ENCODE measurements at regions not wholly inside any gene's neighbourhood (a gene's known extent, or its start where the extent isn't known, plus 50 kb on each side); places are given as distances from the start of the nearest gene placed in this dataset.

- Histone ChIP-seq H3K4me1 (ENCODE audit: control insufficient read depth, insufficient read depth, low read length) (no peaks in the 10 kb centered on the region), H3K9ac (ENCODE audit: low read depth, low read length) (no peak overlapping the region), H3K4me2 (ENCODE audit: low read length) (no peak overlapping the region), H3K36me3 (ENCODE audit: insufficient read depth, low read length) (no peaks in the 10 kb centered on the region), H3K27me3 (ENCODE audit: control insufficient read depth, insufficient read depth, low read length) (no peaks in the 10 kb centered on the region), H3K9me3 (replicated peaks; ENCODE audit: low read length) (no peaks in the 10 kb centered on the region), H3K4me3 (ENCODE audit: low read length) (no peak overlapping the region)
Measured at GRCh38 chr20:58007947-58008346, 220.5 kb downstream of the ANKRD60 start.

- Histone ChIP-seq H3K9ac (ENCODE audit: low read depth, low read length) (no peak overlapping the region), H3K36me3 (ENCODE audit: insufficient read depth, low read length) (no peaks in the 10 kb centered on the region), H3K4me3 (ENCODE audit: low read length) (no peak overlapping the region), H3K4me2 (ENCODE audit: low read length) (no peak overlapping the region), H3K4me1 (ENCODE audit: control insufficient read depth, insufficient read depth, low read length) (no peaks in the 10 kb centered on the region), H3K27me3 (ENCODE audit: control insufficient read depth, insufficient read depth, low read length) (no peaks in the 10 kb centered on the region), H3K9me3 (replicated peaks; ENCODE audit: low read length) (no peaks in the 10 kb centered on the region)
Measured at GRCh38 chr20:58006346-58007316, 221.8 kb downstream of the ANKRD60 start.

- H3K9ac ChIP-seq (ENCODE audit: low read depth, low read length), result no peak overlapping the region
- no peaks in the 10 kb centered on the region for H3K9me3 ChIP-seq (replicated peaks; ENCODE audit: low read length)
- H3K27me3 ChIP-seq (ENCODE audit: control insufficient read depth, insufficient read depth, low read length), result no peaks in the 10 kb centered on the region
- H3K4me1 ChIP-seq (ENCODE audit: control insufficient read depth, insufficient read depth, low read length), result no peaks in the 10 kb centered on the region
- H3K4me2 ChIP-seq (ENCODE audit: low read length), result no peak overlapping the region
- H3K36me3 ChIP-seq (ENCODE audit: insufficient read depth, low read length), result no peaks in the 10 kb centered on the region
- no peak overlapping the region for H3K4me3 ChIP-seq (ENCODE audit: low read length)
Measured at GRCh38 chr20:58005581-58006345, 222.7 kb downstream of the ANKRD60 start.

- Histone ChIP-seq H3K4me1 (ENCODE audit: control insufficient read depth, insufficient read depth, low read length) (no peaks in the 10 kb centered on the region), H3K4me3 (ENCODE audit: low read length) (no peak overlapping the region), H3K9ac (ENCODE audit: low read depth, low read length) (no peak overlapping the region)
Measured at GRCh38 chr20:58004900-58005299, 223.6 kb downstream of the ANKRD60 start.

DNA sequence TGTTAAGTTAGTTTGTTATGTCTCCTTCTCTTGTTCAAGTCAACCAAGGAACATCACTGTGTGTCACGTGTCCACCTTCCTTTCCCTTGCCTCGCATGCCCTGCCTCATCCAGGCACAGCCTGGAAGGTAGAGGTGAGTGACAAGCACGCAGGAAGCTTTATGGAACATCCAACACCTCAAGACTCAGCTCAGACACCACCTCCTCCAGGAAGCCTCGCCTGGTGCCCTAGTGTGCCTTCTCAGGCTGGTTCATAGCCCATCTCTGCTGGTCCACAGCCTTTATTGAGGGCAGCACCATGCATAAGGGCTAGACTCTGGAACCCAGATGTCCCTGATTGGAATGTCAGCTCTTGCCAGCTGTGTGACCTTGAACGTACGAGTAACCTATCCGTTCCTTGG, 224.3 kb downstream of the ANKRD60 start:
- H3K4me3 ChIP-seq (ENCODE audit: low read length), result no peak overlapping the region
- H3K36me3 ChIP-seq (ENCODE audit: insufficient read depth, low read length), result no peaks in the 10 kb centered on the region
- H3K27me3 ChIP-seq (ENCODE audit: control insufficient read depth, insufficient read depth, low read length), result no peaks in the 10 kb centered on the region
- H3K4me2 ChIP-seq (ENCODE audit: low read length), result no peak overlapping the region
- no peak overlapping the region for H3K9ac ChIP-seq (ENCODE audit: low read depth, low read length)
- H3K4me1 ChIP-seq (ENCODE audit: control insufficient read depth, insufficient read depth, low read length), result no peaks in the 10 kb centered on the region
- no peaks in the 10 kb centered on the region for H3K9me3 ChIP-seq (replicated peaks; ENCODE audit: low read length)

More at GRCh38 chr20:58004900-58005299, 223.6 kb downstream of the ANKRD60 start:
- Histone ChIP-seq H3K36me3 (ENCODE audit: insufficient read depth, low read length) (no peaks in the 10 kb centered on the region), H3K4me2 (ENCODE audit: low read length) (no peak overlapping the region), H3K9me3 (replicated peaks; ENCODE audit: low read length) (no peaks in the 10 kb centered on the region), H3K27me3 (ENCODE audit: control insufficient read depth, insufficient read depth, low read length) (no peaks in the 10 kb centered on the region)

DNA sequence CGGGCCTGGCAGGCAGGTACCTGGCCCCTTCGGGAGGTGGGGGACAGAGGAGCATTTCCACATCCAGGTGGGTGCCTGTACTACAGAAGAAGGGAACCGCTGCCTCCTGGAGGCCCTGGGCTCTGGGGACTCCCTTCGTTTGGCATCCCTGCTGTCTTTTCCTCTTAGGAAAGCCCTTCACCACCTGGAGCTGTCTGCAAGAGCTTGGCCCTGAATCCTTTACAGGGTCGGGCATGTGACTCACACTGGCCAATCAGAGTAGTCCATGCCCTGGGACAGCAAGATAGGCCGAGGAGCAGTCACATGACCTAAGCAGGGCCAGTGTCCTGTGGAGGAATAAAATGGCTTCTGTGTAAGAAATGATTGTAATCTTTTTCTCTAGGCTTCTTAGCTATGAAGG, 224.9 kb downstream of the ANKRD60 start:
- Histone ChIP-seq H3K36me3 (ENCODE audit: insufficient read depth, low read length) (no peaks in the 10 kb centered on the region), H3K9me3 (replicated peaks; ENCODE audit: low read length) (no peaks in the 10 kb centered on the region), H3K27me3 (ENCODE audit: control insufficient read depth, insufficient read depth, low read length) (no peaks in the 10 kb centered on the region), H3K9ac (ENCODE audit: low read depth, low read length) (no peak overlapping the region), H3K4me1 (ENCODE audit: control insufficient read depth, insufficient read depth, low read length) (no peaks in the 10 kb centered on the region), H3K4me2 (ENCODE audit: low read length) (no peak overlapping the region), H3K4me3 (ENCODE audit: low read length) (no peak overlapping the region)

DNA sequence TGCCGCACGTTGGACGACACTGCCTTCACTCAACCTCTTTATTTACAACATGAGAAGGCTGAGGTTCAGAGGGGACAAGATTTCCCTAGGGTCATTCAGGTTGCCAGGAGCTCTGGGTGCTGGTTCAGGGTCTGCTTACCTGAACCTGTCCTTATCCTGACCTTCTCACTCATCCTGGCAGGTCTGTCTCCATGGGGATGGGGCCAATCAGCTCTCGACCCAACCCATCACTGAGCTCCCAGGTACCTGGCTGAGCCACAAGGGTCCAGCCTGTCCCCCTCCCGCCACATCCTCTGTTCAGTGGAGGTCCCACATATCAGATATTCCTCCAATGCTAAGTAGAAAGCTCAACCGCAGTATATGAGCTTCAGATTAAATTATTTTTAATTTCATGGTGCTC, 225.6 kb downstream of the ANKRD60 start:
- Histone ChIP-seq H3K9ac (ENCODE audit: low read depth, low read length) (no peak overlapping the region), H3K9me3 (replicated peaks; ENCODE audit: low read length) (no peaks in the 10 kb centered on the region), H3K27me3 (ENCODE audit: control insufficient read depth, insufficient read depth, low read length) (no peaks in the 10 kb centered on the region)

GRCh38 chr20:58001946-58002345, 226.5 kb downstream of the ANKRD60 start:
- no peaks in the 10 kb centered on the region for H3K9me3 ChIP-seq (replicated peaks; ENCODE audit: low read length)
- H3K36me3 ChIP-seq (ENCODE audit: insufficient read depth, low read length), result no peaks in the 10 kb centered on the region
- H3K4me2 ChIP-seq (ENCODE audit: low read length), result no peak overlapping the region
- H3K4me3 ChIP-seq (ENCODE audit: low read length), result no peak overlapping the region
- no peak overlapping the region for H3K9ac ChIP-seq (ENCODE audit: low read depth, low read length)
- no peaks in the 10 kb centered on the region for H3K27me3 ChIP-seq (ENCODE audit: control insufficient read depth, insufficient read depth, low read length)
- peaks cover 5% of the 10 kb centered on the region for H3K4me1 ChIP-seq (ENCODE audit: control insufficient read depth, insufficient read depth, low read length)

More for the DNA sequence above, 225.6 kb downstream of the ANKRD60 start:
- no peak overlapping the region for H3K4me3 ChIP-seq (ENCODE audit: low read length)
- no peaks in the 10 kb centered on the region for H3K36me3 ChIP-seq (ENCODE audit: insufficient read depth, low read length)
- no peak overlapping the region for H3K4me2 ChIP-seq (ENCODE audit: low read length)
- H3K4me1 ChIP-seq (ENCODE audit: control insufficient read depth, insufficient read depth, low read length), result no peaks in the 10 kb centered on the region

DNA sequence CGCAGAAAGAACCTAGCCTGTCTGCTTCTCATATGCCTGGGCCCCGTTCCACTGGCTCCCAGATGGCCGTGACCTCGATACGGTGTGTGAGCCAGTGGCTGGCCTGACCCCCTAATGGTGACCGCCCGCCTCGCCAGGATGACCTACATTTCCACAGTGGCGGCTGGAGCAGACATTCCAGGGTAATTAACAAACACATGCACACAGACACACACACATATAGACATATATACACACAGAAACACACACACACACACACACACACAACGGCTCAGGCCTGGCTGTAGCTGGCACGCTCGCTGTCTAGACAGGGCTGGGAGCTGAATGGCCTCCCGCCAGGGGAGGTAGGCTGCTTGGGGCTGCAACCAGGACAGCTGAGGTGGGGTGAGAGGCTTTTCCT, 227.1 kb downstream of the ANKRD60 start:
- no peak overlapping the region for H3K4me2 ChIP-seq (ENCODE audit: low read length)
- peaks cover 10% of the 10 kb centered on the region for H3K4me1 ChIP-seq (ENCODE audit: control insufficient read depth, insufficient read depth, low read length)
- H3K4me3 ChIP-seq (ENCODE audit: low read length), result no peak overlapping the region
- no peak overlapping the region for H3K9ac ChIP-seq (ENCODE audit: low read depth, low read length)
- no peaks in the 10 kb centered on the region for H3K9me3 ChIP-seq (replicated peaks; ENCODE audit: low read length)
- H3K27me3 ChIP-seq (ENCODE audit: control insufficient read depth, insufficient read depth, low read length), result no peaks in the 10 kb centered on the region
- H3K36me3 ChIP-seq (ENCODE audit: insufficient read depth, low read length), result no peaks in the 10 kb centered on the region

GRCh38 chr20:58000861-58001260, 227.6 kb downstream of the ANKRD60 start:
- H3K4me2 ChIP-seq (ENCODE audit: low read length), result no peak overlapping the region
- H3K36me3 ChIP-seq (ENCODE audit: insufficient read depth, low read length), result no peaks in the 10 kb centered on the region
- H3K9me3 ChIP-seq (replicated peaks; ENCODE audit: low read length), result no peaks in the 10 kb centered on the region
- H3K9ac ChIP-seq (ENCODE audit: low read depth, low read length), result no peak overlapping the region
- no peak overlapping the region for H3K4me3 ChIP-seq (ENCODE audit: low read length)
- no peaks in the 10 kb centered on the region for H3K27me3 ChIP-seq (ENCODE audit: control insufficient read depth, insufficient read depth, low read length)
- H3K4me1 ChIP-seq (ENCODE audit: control insufficient read depth, insufficient read depth, low read length), result peaks cover 15% of the 10 kb centered on the region

DNA sequence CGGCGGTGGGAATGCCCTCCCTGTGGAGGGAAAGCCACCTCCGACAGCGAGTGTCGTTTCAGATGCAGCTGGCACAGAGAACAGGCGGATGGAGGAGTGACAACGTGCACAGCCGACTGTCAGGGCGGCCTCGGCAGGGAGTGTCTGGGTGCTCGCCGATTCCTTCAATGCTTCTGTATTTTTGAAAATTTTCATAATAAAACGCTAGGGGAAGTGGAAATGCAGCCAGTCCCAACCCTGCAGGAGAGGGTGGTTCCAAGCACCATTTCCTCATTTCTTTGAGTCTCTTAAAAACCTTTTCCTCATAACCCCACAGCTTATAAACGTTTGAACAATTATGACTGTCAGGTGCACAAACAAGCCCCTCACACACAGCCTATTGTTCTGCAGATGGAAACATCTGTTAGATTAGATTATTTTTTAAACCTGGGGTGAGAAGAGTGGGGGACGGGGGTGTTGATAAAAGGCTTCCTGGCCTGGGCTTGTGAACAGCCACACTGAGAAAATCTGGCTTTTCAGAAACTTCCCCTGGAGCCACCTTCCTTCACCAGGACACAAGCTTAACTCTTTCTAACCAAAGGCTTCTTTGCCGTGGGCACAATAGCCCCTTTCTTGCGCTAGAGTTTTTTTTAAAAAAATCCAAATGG, 228.9 kb downstream of the ANKRD60 start:
- H3K27me3 ChIP-seq (ENCODE audit: control insufficient read depth, insufficient read depth, low read length), result no peaks in the 10 kb centered on the region
- H3K9me3 ChIP-seq (replicated peaks; ENCODE audit: low read length), result no peaks in the 10 kb centered on the region
- no peak overlapping the region for H3K4me2 ChIP-seq (ENCODE audit: low read length)
- H3K36me3 ChIP-seq (ENCODE audit: insufficient read depth, low read length), result no peaks in the 10 kb centered on the region
- H3K4me3 ChIP-seq (ENCODE audit: low read length), result no peak overlapping the region
- no peak overlapping the region for H3K9ac ChIP-seq (ENCODE audit: low read depth, low read length)
- peaks cover 15% of the 10 kb centered on the region for H3K4me1 ChIP-seq (ENCODE audit: control insufficient read depth, insufficient read depth, low read length)
